Muscle of leg (tissue), 3 donors: ENCODE measurements at regions not wholly inside any gene's neighbourhood (a gene's known extent, or its start where the extent isn't known, plus 50 kb on each side); places are given as distances from the start of the nearest gene placed in this dataset.
"Not testable (repeated sequence)": the region's sequence is repeated elsewhere in the genome, so short reads cannot be mapped to it uniquely, and the experiment has no call there.

Experiments used
- DNase-seq: peaks from one replicate; pipeline ENCODE4 v3.0.0; 2013
- H3K27ac ChIP-seq: one replicate; pipeline ENCODE4 v1.5.1; 2013; ENCODE audit warnings: mild to moderate bottlenecking, low read length, control low read depth
- H3K27me3 ChIP-seq: one replicate; pipeline ENCODE4 v1.6.1; 2013; ENCODE audit warnings: low read length; ENCODE audit not compliant: control insufficient read depth, insufficient read depth
- H3K36me3 ChIP-seq: one replicate; pipeline ENCODE4 v1.6.1; 2013; ENCODE audit warnings: low read length; ENCODE audit not compliant: control insufficient read depth, insufficient read depth
- H3K4me1 ChIP-seq: one replicate; pipeline ENCODE4 v1.6.1; 2013; ENCODE audit warnings: low read length; ENCODE audit not compliant: control insufficient read depth, insufficient read depth
- H3K4me3 ChIP-seq: one replicate; pipeline ENCODE4 v1.5.1; 2013; ENCODE audit warnings: low read length, control low read depth
- H3K9me3 ChIP-seq: replicated peaks from 2 replicates; pipeline ENCODE4 v1.6.1; 2013; ENCODE audit warnings: low read depth, low read length; ENCODE audit not compliant: control insufficient read depth
- WGBS: methylation state at CpG from one replicate; pipeline ENCODE4 v1.1.5; 2013; ENCODE audit warnings: missing lambda C conversion rate; ENCODE audit not compliant: insufficient coverage; 5-methylcytosine and 5-hydroxymethylcytosine counted together

GRCh38 chr6:22366214-22366613 lies 69.4 kb upstream of the PRL start:
- no peak for DNase-seq
- peaks cover 18% of the 10 kb centered on the region for H3K4me1 ChIP-seq
- no peak overlapping the region for H3K4me3 ChIP-seq
- H3K9me3 ChIP-seq, result peaks cover 7% of the 10 kb centered on the region
- no CpG with 5 or more reads among the region's 4 CpGs for WGBS
- H3K27me3 ChIP-seq, result no peaks in the 10 kb centered on the region
- H3K36me3 ChIP-seq, result no peaks in the 10 kb centered on the region
- no peak overlapping the region for H3K27ac ChIP-seq

GRCh38 chr6:22367346-22367745 lies 70.5 kb upstream of the PRL start:
- H3K36me3 ChIP-seq, result no peaks in the 10 kb centered on the region
- DNase-seq, result peak; percentile 71
- H3K4me3 ChIP-seq, result no peak overlapping the region

GRCh38 chr6:22368794-22369193 lies 72.0 kb upstream of the PRL start:
- peak; percentile 40 for DNase-seq
- WGBS, result no CpG with 5 or more reads among the region's 1 CpG

More at GRCh38 chr6:22367346-22367745, 70.5 kb upstream of the PRL start:
- no peaks in the 10 kb centered on the region for H3K9me3 ChIP-seq
- no CpG with 5 or more reads among the region's 1 CpG for WGBS
- H3K27ac ChIP-seq, result peak overlapping the region; percentile 50
- H3K27me3 ChIP-seq, result no peaks in the 10 kb centered on the region
- H3K4me1 ChIP-seq, result peaks cover 18% of the 10 kb centered on the region

GRCh38 chr6:22372922-22373321 lies 76.1 kb upstream of the PRL start:
- Histone ChIP-seq H3K27me3 (no peaks in the 10 kb centered on the region), H3K4me3 (no peak overlapping the region), H3K36me3 (no peaks in the 10 kb centered on the region), H3K4me1 (peaks cover 2% of the 10 kb centered on the region), H3K9me3 (no peaks in the 10 kb centered on the region), H3K27ac (no peak overlapping the region)
- DNase-seq, result no peak
- WGBS, result no CpG with 5 or more reads among the region's 2 CpGs

More at GRCh38 chr6:22368794-22369193, 72.0 kb upstream of the PRL start:
- Histone ChIP-seq H3K27ac (no peak overlapping the region), H3K36me3 (no peaks in the 10 kb centered on the region), H3K27me3 (no peaks in the 10 kb centered on the region), H3K4me3 (no peak overlapping the region), H3K9me3 (no peaks in the 10 kb centered on the region), H3K4me1 (peaks cover 9% of the 10 kb centered on the region)

- WGBS, result no CpG with 5 or more reads among the region's 2 CpGs
- not testable (repeated sequence) for DNase-seq, H3K27me3 ChIP-seq, H3K36me3 ChIP-seq, H3K4me3 ChIP-seq, H3K9me3 ChIP-seq, H3K4me1 ChIP-seq, H3K27ac ChIP-seq
Measured at GRCh38 chr6:22374950-22375349, 78.1 kb upstream of the PRL start.

GRCh38 chr6:22376293-22376692 lies 79.5 kb upstream of the PRL start:
- H3K36me3 ChIP-seq, DNase-seq, H3K27ac ChIP-seq, H3K27me3 ChIP-seq, H3K4me3 ChIP-seq, H3K9me3 ChIP-seq, H3K4me1 ChIP-seq: not testable (repeated sequence)

- not testable (repeated sequence) for DNase-seq, H3K36me3 ChIP-seq, H3K4me3 ChIP-seq, H3K4me1 ChIP-seq, H3K27ac ChIP-seq, H3K27me3 ChIP-seq, H3K9me3 ChIP-seq
- WGBS, result no CpG with 5 or more reads among the region's 1 CpG
Measured at GRCh38 chr6:22378536-22378935, 81.7 kb upstream of the PRL start.

GRCh38 chr6:22380236-22380635 lies 83.4 kb upstream of the PRL start:
- no peak overlapping the region for H3K27ac ChIP-seq
- no peak overlapping the region for H3K4me3 ChIP-seq
- DNase-seq, result no peak
- H3K36me3 ChIP-seq, result no peaks in the 10 kb centered on the region
- peaks cover 2% of the 10 kb centered on the region for H3K9me3 ChIP-seq
- no peaks in the 10 kb centered on the region for H3K4me1 ChIP-seq
- 100% methylated on average over 3 of the region's 3 CpGs for WGBS
- H3K27me3 ChIP-seq, result no peaks in the 10 kb centered on the region

GRCh38 chr6:22381845-22382544 lies 85.2 kb upstream of the PRL start:
- H3K9me3 ChIP-seq, result peaks cover 2% of the 10 kb centered on the region
- H3K4me1 ChIP-seq, result no peaks in the 10 kb centered on the region
- H3K36me3 ChIP-seq, result no peaks in the 10 kb centered on the region
- H3K27ac ChIP-seq, result no peak overlapping the region
- no peak overlapping the region for H3K4me3 ChIP-seq
- no peaks in the 10 kb centered on the region for H3K27me3 ChIP-seq
- 56% methylated on average over 6 of the region's 9 CpGs for WGBS
- DNase-seq, result no peak

- DNase-seq, result no peak
- Histone ChIP-seq H3K27ac (no peak overlapping the region), H3K4me3 (no peak overlapping the region), H3K27me3 (no peaks in the 10 kb centered on the region), H3K4me1 (no peaks in the 10 kb centered on the region), H3K9me3 (peaks cover 2% of the 10 kb centered on the region), H3K36me3 (no peaks in the 10 kb centered on the region)
- WGBS, result 95% methylated on average over 4 of the region's 6 CpGs
Measured at GRCh38 chr6:22383016-22383415, 86.2 kb upstream of the PRL start.

- H3K4me3 ChIP-seq, result no peak overlapping the region
- no peaks in the 10 kb centered on the region for H3K4me1 ChIP-seq
- H3K36me3 ChIP-seq, result no peaks in the 10 kb centered on the region
- H3K27ac ChIP-seq, result no peak overlapping the region
- DNase-seq, result no peak
- no peaks in the 10 kb centered on the region for H3K9me3 ChIP-seq
- WGBS, result 91% methylated on average over 4 of the region's 8 CpGs
- no peaks in the 10 kb centered on the region for H3K27me3 ChIP-seq
Measured at GRCh38 chr6:22392711-22393110, 95.9 kb upstream of the PRL start.
